ENCODE measurements at regions not wholly inside any gene's neighbourhood (a gene's known extent, or its start where the extent isn't known, plus 50 kb on each side); places are given as distances from the start of the nearest gene placed in this dataset.

DNA sequence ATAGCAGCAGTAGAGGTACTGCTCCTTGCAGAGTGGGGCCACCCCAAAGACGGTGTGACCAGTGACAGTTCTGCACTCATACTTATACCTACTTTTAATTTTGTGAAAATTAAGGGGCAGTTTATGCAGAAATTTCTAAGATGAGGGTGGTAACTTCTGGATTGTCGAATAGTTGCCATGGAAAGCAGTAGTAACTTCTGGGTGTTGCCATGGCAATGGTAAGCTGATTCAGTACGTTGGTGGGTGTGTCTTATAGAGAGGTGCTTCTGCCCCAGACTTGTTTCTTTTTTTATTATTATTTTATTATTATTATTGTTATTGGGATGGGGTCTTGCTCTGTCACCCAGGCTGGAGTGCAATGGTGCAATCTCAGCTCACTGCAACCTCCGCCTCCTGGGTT lies 82.8 kb upstream of the L3MBTL4 start:
- TF ChIP-seq, protein P1, sequence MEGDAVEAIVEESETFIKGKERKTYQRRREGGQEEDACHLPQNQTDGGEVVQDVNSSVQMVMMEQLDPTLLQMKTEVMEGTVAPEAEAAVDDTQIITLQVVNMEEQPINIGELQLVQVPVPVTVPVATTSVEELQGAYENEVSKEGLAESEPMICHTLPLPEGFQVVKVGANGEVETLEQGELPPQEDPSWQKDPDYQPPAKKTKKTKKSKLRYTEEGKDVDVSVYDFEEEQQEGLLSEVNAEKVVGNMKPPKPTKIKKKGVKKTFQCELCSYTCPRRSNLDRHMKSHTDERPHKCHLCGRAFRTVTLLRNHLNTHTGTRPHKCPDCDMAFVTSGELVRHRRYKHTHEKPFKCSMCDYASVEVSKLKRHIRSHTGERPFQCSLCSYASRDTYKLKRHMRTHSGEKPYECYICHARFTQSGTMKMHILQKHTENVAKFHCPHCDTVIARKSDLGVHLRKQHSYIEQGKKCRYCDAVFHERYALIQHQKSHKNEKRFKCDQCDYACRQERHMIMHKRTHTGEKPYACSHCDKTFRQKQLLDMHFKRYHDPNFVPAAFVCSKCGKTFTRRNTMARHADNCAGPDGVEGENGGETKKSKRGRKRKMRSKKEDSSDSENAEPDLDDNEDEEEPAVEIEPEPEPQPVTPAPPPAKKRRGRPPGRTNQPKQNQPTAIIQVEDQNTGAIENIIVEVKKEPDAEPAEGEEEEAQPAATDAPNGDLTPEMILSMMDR (IDR thresholded peaks at IDR 0.05; ENCODE audit: insufficient read depth, low read length, poor library complexity, severe bottlenecking) = no peak
- TF ChIP-seq EZH2phosphoT487 (conservative IDR thresholded peaks at IDR 0.05; ENCODE audit: low read length) = no peak

Data from SU-DHL-6 (cell line).